ENCODE measurements at regions not wholly inside any gene's neighbourhood (a gene's known extent, or its start where the extent isn't known, plus 50 kb on each side); places are given as distances from the start of the nearest gene placed in this dataset.
"Not testable (repeated sequence)": the region's sequence is repeated elsewhere in the genome, so short reads cannot be mapped to it uniquely, and the experiment has no call there.

DNA sequence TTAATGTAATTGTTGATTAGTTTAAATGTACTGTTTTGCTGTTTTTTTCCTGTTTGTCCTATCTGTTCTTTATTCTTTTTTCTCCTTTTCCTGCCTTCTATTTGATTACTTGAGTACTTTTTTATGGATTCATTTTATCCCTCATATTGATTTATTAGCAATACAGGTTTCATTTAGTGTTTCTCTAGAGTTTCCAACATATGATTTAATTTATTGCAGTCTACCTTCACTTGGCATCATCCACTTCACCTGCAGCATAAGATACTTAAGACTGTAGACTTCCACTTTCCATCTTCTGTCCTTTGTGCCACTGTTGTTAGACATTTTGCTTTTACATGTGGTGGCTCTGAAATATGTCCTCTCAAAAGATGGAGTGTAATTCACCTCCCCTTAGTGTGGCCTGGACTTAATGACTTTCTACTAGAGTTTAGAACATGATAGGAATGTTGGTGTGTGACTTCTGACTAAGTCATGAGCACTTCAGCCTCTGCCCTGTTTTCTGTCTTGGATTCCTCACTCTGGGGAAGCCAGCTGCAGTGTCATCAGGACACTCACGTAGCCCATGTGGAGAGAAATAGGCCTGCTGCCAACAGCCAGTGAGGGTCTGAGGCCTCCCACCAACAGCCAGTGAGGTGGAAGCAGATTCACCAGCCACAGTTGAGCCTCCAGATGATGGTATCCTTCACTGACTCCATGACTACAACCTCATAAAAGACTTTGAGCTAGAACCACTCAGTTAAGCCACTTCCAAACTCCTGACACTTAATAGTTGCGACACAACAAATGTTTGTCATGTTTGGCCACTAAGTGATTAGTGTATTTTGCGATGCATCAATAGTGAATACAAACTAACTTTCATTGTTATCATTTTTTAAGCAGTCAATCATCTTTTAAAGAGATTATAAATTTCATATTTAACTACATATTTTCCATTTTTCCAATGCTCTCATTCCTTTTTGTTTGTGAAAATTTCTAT, 643.5 kb upstream of the DPP6 start:
- TF ChIP-seq, protein P1, sequence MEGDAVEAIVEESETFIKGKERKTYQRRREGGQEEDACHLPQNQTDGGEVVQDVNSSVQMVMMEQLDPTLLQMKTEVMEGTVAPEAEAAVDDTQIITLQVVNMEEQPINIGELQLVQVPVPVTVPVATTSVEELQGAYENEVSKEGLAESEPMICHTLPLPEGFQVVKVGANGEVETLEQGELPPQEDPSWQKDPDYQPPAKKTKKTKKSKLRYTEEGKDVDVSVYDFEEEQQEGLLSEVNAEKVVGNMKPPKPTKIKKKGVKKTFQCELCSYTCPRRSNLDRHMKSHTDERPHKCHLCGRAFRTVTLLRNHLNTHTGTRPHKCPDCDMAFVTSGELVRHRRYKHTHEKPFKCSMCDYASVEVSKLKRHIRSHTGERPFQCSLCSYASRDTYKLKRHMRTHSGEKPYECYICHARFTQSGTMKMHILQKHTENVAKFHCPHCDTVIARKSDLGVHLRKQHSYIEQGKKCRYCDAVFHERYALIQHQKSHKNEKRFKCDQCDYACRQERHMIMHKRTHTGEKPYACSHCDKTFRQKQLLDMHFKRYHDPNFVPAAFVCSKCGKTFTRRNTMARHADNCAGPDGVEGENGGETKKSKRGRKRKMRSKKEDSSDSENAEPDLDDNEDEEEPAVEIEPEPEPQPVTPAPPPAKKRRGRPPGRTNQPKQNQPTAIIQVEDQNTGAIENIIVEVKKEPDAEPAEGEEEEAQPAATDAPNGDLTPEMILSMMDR (IDR thresholded peaks at IDR 0.05) = no peak
- no peak for TF ChIP-seq POLR2AphosphoS5 (IDR thresholded peaks at IDR 0.05)
- TF ChIP-seq POLR2A (IDR thresholded peaks at IDR 0.05) = no peak
- no peak overlapping the region for H3K4me3 ChIP-seq
- no peaks in the 10 kb centered on the region for H3K27me3 ChIP-seq
- intact Hi-C loops (cut with DNase I; ENCODE audit: low total_unique reads) = no loop called here
- peaks cover 7 to 17% of the 10 kb centered on the region in 2 donors for H3K9me3 ChIP-seq
- no peak for DNase-seq (ENCODE audit: low spot score in 2 of 2)
- no peaks in the 10 kb centered on the region for H3K4me1 ChIP-seq
- H3K27ac ChIP-seq = no peak overlapping the region
- no peaks in the 10 kb centered on the region for H3K36me3 ChIP-seq

DNA sequence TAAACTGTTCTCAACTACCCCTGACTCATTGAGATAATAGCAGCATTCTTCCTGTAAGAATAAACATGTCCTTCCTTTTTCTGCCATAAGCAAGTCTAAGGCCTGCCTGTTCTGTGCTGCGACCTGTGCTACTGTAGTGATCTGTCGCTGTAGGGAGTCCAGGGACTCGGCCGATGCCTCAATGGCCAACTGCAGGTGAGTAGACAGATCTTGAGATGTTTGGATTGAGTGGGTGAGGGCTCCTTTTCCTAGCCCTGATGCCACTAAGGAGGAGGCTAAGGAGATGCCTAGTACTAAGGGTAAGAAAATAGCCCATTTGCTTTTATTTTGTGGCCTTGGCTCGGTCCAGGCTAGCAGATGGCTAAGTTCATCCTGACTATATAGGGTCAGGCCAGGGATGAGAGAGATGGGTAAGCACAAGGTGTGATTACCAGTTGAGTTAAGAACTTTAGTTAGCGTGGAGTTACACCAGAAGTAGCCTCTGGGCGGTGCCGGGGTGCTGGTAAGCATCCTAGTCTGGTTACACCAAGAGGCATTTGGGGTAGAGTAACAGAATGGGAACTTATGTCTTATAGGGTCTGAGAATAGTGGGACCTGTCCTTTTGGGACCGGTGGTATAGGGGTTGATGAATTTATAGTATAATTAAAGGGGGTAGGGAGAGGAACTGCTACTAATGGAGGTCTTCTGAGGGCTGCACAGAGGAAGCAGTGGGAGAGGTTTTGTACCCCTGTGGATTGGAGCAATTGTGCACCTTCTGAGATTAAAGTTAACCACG, 642.4 kb upstream of the DPP6 start:
- H3K4me3 ChIP-seq; H3K27me3 ChIP-seq; H3K4me1 ChIP-seq; H3K27ac ChIP-seq; intact Hi-C loops (cut with DNase I; ENCODE audit: low total_unique reads); H3K36me3 ChIP-seq; DNase-seq (ENCODE audit: low spot score in 2 of 2): not testable (repeated sequence)
- peaks cover 8 to 17% of the 10 kb centered on the region in 2 donors for H3K9me3 ChIP-seq

DNA sequence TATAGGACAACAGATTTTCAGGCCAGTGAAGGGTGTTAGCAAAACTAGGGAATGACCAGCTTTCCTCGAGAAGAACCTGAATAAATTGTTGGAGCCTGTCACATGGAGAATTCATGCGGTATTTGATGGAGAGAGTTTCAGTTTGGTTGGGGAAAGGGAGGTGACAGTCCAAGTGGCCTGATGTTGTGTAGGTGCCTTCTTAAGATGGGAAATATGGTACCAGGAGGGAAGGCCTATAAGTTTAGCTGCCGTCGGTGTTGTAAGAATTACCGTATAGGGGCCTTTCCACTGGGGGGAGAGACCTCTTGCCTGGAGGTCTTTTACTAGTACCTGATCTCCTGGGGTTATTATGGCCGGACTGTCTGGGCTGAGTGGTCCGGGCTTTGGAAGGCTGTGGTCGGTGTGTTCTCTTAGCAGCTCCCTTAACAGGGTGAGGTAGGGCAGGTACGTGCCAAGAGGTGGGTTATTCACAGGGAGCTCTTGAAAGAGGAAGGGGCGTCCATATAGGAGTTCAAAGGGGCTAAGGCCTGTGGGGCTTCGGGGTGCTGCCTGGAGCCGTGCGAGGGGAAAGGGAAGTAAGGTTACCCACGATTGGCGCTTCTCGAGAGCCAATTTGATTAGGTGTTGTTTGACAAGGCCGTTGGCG, 641.1 kb upstream of the DPP6 start:
- peaks cover 8 to 17% of the 10 kb centered on the region in 2 donors for H3K9me3 ChIP-seq
- DNase-seq (ENCODE audit: low spot score in 2 of 2); H3K27ac ChIP-seq; intact Hi-C loops (cut with DNase I; ENCODE audit: low total_unique reads); H3K36me3 ChIP-seq; H3K27me3 ChIP-seq; H3K4me1 ChIP-seq; H3K4me3 ChIP-seq: not testable (repeated sequence)

DNA sequence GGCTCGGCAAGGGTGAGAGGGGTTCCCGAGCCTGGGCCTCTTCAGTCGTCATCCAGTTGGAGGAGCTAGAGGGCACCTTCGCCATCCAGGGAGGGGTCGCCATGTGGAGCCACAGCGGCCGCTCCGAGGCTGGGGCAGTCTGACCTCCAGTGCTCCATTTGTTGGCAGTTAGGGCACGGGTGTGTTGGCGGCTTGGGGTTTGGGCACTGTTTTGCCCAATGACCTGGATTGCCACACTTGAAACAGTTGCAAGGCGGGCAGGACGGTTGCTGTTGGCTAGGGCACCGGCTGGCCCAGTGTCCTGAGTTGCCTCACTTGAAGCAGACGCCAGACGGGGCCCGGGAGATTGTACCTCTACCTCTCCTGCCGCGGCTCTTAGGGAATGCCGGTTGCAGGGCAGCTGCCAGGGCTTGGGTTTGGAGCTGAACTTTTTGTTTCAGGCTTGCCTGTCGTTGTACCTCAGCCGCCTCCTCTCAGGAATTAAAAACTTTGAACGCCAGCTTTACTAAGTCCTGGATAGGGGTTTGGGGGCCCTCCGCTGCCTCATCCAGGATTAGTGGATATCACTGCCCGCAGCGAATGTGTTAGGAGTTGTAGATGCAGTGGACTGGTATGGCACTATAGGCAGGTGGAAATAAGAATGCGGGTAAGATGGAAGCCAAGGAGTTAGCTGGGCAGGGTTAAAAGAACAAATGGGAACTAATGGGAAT, 639.9 kb upstream of the DPP6 start:
- H3K9me3 ChIP-seq = peaks cover 8 to 28% of the 10 kb centered on the region in 2 donors
- intact Hi-C loops (cut with DNase I; ENCODE audit: low total_unique reads); DNase-seq (ENCODE audit: low spot score in 2 of 2): not testable (repeated sequence)

DNA sequence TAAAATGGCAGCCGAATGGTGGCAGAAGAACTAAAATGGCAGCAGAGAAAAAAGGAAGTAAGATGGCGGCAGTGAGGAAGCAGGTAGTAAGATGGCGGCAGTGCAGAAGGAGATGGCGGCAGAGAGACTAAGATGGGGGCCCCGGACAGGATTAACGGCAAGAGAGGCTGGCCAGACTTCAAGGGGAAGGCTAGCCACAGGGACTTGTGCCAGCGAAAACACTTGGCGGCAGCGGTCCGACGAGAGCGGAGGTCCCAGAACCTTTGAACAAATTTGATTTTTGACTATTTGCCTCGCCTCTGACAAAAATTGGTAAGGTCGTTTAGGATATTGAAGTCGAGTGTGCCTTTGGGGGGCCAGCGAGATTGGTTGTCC, 639.4 kb upstream of the DPP6 start:
- H3K27me3 ChIP-seq; H3K36me3 ChIP-seq; DNase-seq (ENCODE audit: low spot score in 2 of 2); intact Hi-C loops (cut with DNase I; ENCODE audit: low total_unique reads); H3K4me3 ChIP-seq; H3K27ac ChIP-seq; H3K4me1 ChIP-seq: not testable (repeated sequence)
- peaks cover 8 to 28% of the 10 kb centered on the region in 2 donors for H3K9me3 ChIP-seq

More for the DNA sequence above, 639.9 kb upstream of the DPP6 start:
- not testable (repeated sequence) for H3K4me3 ChIP-seq, H3K27ac ChIP-seq, H3K36me3 ChIP-seq, H3K4me1 ChIP-seq, H3K27me3 ChIP-seq

DNA sequence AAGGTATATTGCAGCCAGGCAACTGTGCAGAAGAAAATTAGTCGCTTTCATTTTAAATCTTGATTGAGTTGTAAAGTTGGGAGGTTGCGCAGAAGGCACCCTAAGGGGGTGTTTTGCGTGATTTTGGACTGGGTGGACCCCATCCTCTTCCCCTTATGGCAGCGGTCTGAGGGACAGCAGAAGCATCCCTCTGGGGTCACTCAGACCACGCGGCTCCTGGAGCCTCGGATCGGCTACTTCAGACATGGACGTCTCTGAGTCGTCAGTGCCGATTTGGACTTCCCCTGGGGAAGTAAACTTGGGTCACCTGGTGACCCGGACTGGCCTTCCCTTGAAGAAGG, 639.0 kb upstream of the DPP6 start:
- H3K36me3 ChIP-seq = no peaks in the 10 kb centered on the region
- DNase-seq (ENCODE audit: low spot score in 2 of 2) = no peak
- TF ChIP-seq POLR2A (IDR thresholded peaks at IDR 0.05) = no peak
- TF ChIP-seq, protein P1 (IDR thresholded peaks at IDR 0.05) = no peak
- no peak for TF ChIP-seq POLR2AphosphoS5 (IDR thresholded peaks at IDR 0.05)
- H3K27ac ChIP-seq = no peak overlapping the region
- intact Hi-C loops (cut with DNase I; ENCODE audit: low total_unique reads) = no loop called here
- peaks cover 8 to 28% of the 10 kb centered on the region in 2 donors for H3K9me3 ChIP-seq
- H3K4me1 ChIP-seq = no peaks in the 10 kb centered on the region
- no peak overlapping the region for H3K4me3 ChIP-seq
- no peaks in the 10 kb centered on the region for H3K27me3 ChIP-seq
